Nephron progenitor cell (in vitro differentiated cells): ENCODE measurements at regions not wholly inside any gene's neighbourhood (a gene's known extent, or its start where the extent isn't known, plus 50 kb on each side); places are given as distances from the start of the nearest gene placed in this dataset.

ENCODE experiments used
- DNase-seq: peaks from one replicate; pipeline ENCODE4 v3.0.0; 2021
- H3K27ac Mint-ChIP-seq: 2 replicates; pipeline ENCODE4 v1.8.0; 2021; ENCODE audit warnings: mild to moderate bottlenecking, moderate library complexity, mixed read lengths
- H3K27me3 Mint-ChIP-seq: 2 replicates; pipeline ENCODE4 v1.8.0; 2021; ENCODE audit warnings: mild to moderate bottlenecking, low read depth, mixed read lengths; ENCODE audit not compliant: poor library complexity
- H3K36me3 Mint-ChIP-seq: 2 replicates; pipeline ENCODE4 v1.8.0; 2021; ENCODE audit warnings: low read depth, mixed read lengths
- H3K4me1 Mint-ChIP-seq: 2 replicates; pipeline ENCODE4 v1.8.0; 2021; ENCODE audit warnings: mixed read lengths
- H3K4me3 Mint-ChIP-seq: 2 replicates; pipeline ENCODE4 v1.8.0; 2021; ENCODE audit warnings: mild to moderate bottlenecking, moderate library complexity, mixed read lengths
- H3K9me3 Mint-ChIP-seq: 2 replicates; pipeline ENCODE4 v1.8.0; 2021; ENCODE audit warnings: mild to moderate bottlenecking, moderate library complexity, mixed read lengths
- TF ChIP-seq, protein P1 (sequence below): fragments of 200-600 bp; sonication (generic); IDR thresholded peaks from 2 replicates; pipeline ENCODE4 v1.5.0; 2021; ENCODE audit warnings: antibody characterized with exemption

DNA sequence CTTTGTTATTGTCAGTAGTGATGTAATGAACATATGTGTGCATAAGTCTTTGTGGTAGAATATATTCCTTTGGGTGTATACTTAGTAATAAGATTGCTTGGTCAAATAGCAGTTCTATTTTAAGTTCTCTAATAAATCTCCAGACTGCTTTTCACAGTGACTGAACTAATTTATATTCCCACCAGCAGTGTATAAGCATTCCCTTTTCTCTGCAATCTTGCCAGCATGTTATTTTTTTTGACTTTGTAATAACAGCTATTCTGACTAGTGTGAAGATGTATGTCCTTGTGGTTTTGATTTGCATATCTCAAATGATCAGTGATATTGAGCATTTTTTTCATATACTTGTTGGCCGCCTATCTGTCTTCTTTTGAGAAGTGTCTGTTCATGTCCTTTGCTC, 111.5 kb upstream of the CDH12 start:
- H3K27me3 Mint-ChIP-seq: no peaks in the 10 kb centered on the region
- DNase-seq: no peak
- peaks cover 26% of the 10 kb centered on the region for H3K9me3 Mint-ChIP-seq
- no peak overlapping the region for H3K27ac Mint-ChIP-seq
- TF ChIP-seq, protein P1, sequence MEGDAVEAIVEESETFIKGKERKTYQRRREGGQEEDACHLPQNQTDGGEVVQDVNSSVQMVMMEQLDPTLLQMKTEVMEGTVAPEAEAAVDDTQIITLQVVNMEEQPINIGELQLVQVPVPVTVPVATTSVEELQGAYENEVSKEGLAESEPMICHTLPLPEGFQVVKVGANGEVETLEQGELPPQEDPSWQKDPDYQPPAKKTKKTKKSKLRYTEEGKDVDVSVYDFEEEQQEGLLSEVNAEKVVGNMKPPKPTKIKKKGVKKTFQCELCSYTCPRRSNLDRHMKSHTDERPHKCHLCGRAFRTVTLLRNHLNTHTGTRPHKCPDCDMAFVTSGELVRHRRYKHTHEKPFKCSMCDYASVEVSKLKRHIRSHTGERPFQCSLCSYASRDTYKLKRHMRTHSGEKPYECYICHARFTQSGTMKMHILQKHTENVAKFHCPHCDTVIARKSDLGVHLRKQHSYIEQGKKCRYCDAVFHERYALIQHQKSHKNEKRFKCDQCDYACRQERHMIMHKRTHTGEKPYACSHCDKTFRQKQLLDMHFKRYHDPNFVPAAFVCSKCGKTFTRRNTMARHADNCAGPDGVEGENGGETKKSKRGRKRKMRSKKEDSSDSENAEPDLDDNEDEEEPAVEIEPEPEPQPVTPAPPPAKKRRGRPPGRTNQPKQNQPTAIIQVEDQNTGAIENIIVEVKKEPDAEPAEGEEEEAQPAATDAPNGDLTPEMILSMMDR: no peak
- H3K4me1 Mint-ChIP-seq: no peaks in the 10 kb centered on the region
- no peak overlapping the region for H3K4me3 Mint-ChIP-seq
- no peaks in the 10 kb centered on the region for H3K36me3 Mint-ChIP-seq

DNA sequence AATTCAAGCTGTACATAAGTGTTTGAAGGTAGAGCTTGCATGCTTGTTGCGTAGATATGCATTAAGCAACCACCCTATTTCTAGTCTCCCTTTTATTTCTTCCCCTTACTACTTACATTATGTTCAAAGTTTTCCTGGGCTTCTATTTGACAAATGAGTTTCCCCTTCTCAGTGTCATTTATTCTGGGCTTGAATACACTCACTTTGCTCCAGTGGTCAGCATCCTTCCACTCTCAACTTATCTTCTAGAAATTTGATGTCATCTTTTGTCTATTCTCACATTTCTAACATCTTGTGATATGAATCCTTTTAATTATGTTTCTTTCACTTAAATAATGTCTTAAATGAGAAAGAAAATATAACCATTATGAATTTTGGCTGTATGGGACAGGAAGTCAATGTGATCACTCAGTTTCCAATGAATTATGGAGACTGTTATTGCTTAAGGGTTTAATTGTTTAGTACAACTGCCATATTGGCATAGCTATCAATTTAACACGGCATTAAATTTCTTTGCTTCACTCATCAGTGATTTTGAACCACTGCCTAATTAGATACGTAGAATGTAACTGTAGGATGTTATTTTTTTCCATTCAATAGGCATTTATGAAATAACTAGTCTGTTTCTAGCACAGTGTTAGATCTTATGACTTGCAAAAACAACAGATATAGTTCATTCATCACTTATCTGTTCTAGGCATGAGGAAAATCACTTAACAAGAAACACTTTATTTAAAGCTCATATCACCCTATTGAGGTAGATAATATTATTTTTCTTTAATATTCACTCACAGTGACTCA, 105.5 kb upstream of the CDH12 start:
- no peaks in the 10 kb centered on the region for H3K4me1 Mint-ChIP-seq
- no peaks in the 10 kb centered on the region for H3K9me3 Mint-ChIP-seq
- no peaks in the 10 kb centered on the region for H3K27me3 Mint-ChIP-seq
- H3K27ac Mint-ChIP-seq: no peak overlapping the region
- TF ChIP-seq, protein P1: no peak
- no peak for DNase-seq
- H3K36me3 Mint-ChIP-seq: no peaks in the 10 kb centered on the region
- H3K4me3 Mint-ChIP-seq: no peak overlapping the region

DNA sequence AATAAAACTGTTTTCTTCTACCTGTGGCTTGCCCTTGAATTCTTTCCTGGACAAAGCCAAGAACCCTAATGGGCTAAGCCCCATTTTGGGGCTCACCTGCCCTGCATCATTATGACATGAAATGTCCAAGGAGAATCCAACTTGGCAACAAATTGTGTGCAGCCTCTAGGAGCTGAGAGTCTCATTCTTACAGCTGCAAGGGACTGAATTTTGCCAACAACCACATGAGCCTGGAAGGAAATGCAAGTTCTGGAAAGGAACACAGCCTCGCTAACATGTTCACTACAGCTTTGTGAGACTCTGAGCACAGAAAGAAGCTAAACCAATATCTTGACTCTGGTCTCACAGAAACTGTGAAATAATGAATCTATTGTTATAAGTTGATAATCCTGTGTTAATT, 94.8 kb upstream of the CDH12 start:
- Mint-ChIP-seq H3K36me3 (no peaks in the 10 kb centered on the region), H3K9me3 (no peaks in the 10 kb centered on the region), H3K27me3 (no peaks in the 10 kb centered on the region), H3K27ac (no peak overlapping the region), H3K4me3 (no peak overlapping the region), H3K4me1 (no peaks in the 10 kb centered on the region)
- TF ChIP-seq, protein P1: no peak
- no peak for DNase-seq

DNA sequence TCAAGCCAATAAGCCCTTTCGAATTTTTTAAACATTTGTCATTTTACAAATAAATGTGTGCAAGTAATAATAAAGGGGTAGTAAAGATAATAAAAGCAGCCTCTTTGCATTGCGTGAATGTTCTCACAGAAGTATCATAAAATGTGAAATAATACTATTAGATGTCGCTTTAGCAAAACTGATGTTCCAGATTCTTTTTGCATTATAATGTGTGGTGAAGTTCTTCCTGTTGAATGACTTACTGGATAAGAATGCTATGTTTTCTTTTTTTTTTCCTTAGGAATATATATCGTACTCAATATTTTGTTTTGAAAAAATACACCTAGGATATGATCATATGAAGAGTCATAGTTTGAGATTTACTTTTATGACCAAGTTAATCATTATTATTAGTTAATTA, 85.2 kb upstream of the CDH12 start:
- Mint-ChIP-seq H3K4me1 (no peaks in the 10 kb centered on the region), H3K27me3 (peaks cover 4% of the 10 kb centered on the region), H3K36me3 (no peaks in the 10 kb centered on the region), H3K27ac (no peak overlapping the region), H3K4me3 (no peak overlapping the region), H3K9me3 (no peaks in the 10 kb centered on the region)
- TF ChIP-seq, protein P1: no peak
- no peak for DNase-seq

DNA sequence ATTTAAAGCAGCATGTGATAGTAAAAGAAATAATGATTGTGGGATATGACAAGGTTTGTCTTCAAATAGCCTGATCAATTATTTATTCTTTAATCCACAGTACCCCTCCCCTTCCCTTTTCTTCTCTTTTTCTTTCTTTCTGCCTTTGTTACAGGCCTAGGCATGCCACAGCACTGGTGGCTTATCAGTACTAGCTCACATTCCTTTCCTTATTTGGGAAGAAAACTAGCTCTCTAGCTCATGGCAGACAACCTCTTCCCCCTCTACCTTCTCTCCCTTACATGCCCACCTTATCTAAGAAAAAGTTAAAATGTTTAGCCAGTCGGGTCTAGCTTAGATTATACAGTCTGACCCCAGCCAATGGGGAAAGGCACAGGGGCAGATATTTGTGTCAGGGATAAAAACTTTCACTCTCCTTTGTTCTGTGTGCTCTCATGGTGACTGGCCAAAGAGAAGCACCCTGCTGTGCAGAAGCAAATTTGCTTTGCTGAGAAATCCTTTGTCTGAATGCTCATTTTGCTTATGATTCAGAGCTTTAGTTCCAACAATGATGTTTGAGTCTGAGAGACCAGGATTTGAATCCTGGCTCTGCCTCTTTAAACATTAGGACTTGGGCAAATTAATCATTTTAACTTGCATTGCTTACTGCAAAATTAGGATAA, 75.8 kb upstream of the CDH12 start:
- peaks cover 4% of the 10 kb centered on the region for H3K27me3 Mint-ChIP-seq

More for the DNA sequence above, 75.8 kb upstream of the CDH12 start:
- no peak overlapping the region for H3K27ac Mint-ChIP-seq
- H3K9me3 Mint-ChIP-seq: peaks cover 12% of the 10 kb centered on the region
- peaks cover 5% of the 10 kb centered on the region for H3K36me3 Mint-ChIP-seq
- no peak overlapping the region for H3K4me3 Mint-ChIP-seq
- H3K4me1 Mint-ChIP-seq: no peaks in the 10 kb centered on the region
- TF ChIP-seq, protein P1: no peak
- DNase-seq: no peak
